ENCODE measurements at regions not wholly inside any gene's neighbourhood (a gene's known extent, or its start where the extent isn't known, plus 50 kb on each side); places are given as distances from the start of the nearest gene placed in this dataset.

- TF ChIP-seq ELF4 (IDR thresholded peaks at IDR 0.05) (no peak), FOXA1 (IDR thresholded peaks at IDR 0.05) (no peak), CTBP1 (IDR thresholded peaks at IDR 0.05; ENCODE audit: borderline replicate concordance) (no peak), TARDBP (IDR thresholded peaks at IDR 0.05) (no peak), HDGF (IDR thresholded peaks at IDR 0.05; ENCODE audit: borderline replicate concordance) (no peak), FOXK2 (IDR thresholded peaks at IDR 0.05) (no peak), FOXM1 (IDR thresholded peaks at IDR 0.05; ENCODE audit: borderline replicate concordance) (no peak), SUZ12 (IDR thresholded peaks at IDR 0.05) (no peak), ZNF384 (IDR thresholded peaks at IDR 0.05) (no peak)
Observed at GRCh38 chr12:107553211-107553765, 132.3 kb upstream of the PWP1 start.
